GM18951 (cell line): ENCODE measurements at regions not wholly inside any gene's neighbourhood (a gene's known extent, or its start where the extent isn't known, plus 50 kb on each side); places are given as distances from the start of the nearest gene placed in this dataset.
"Not testable (repeated sequence)": the region's sequence is repeated elsewhere in the genome, so short reads cannot be mapped to it uniquely, and the experiment has no call there.

Source experiments
- POLR2A ChIP-seq: IDR thresholded peaks from 4 replicates; pipeline ENCODE4 v1.6.1; 2011; ENCODE audit warnings: mild to moderate bottlenecking; ENCODE audit not compliant: insufficient read length, insufficient read depth; ENCODE audit errors: extremely low read depth
- in situ Hi-C: fragments of 300-500 bp; cut with MboI; formaldehyde crosslinking; loops from one replicate; pipeline ENCODE4 v1.12.0; 2022; ENCODE audit warnings: low sequenced_read_pairs, mixed read lengths, inconsistent platforms; ENCODE audit not compliant: unreplicated experiment

DNA sequence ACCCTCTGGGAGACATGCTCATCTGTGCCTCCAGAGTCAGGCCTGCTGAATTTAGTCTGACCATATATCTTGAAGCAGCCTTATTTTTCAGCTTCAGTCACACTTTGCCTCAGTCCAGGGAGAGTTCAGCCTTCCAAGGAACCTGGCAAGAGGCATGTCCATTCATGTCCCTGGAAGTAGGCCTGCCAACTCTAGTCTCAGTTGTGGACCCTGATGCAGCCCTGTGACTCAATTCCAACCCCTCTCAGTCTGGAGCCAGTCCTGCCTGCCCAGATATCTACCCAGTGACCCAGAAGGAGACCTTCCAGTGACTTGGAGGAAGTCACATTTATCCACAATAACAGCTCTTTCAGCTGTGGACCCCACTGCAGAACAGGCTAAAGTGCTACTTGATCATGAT lies 566.6 kb downstream of the TMEM135 start:
- in situ Hi-C loops: no loop called here
- no peak for TF ChIP-seq POLR2A

DNA sequence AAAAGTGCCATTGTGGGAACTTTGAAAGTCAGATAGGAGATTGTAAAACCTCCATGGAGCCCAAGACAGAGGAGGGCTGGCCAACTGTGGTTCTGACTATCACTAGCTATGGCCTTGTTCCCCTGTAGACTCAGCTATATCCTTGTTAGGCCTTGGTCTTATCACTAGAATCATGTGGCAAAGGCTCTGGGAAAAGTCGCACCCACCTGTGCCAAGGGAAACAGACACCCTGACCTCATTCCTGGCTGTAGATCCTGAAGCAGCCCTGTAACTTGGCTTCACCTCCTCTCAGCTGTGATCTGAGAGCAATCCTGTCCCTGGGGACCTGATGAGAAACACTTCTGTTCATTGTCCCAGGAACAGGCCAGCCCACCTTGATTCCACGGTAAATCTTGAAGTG lies 566.2 kb downstream of the TMEM135 start:
- TF ChIP-seq POLR2A: no peak
- in situ Hi-C loops: no loop called here

DNA sequence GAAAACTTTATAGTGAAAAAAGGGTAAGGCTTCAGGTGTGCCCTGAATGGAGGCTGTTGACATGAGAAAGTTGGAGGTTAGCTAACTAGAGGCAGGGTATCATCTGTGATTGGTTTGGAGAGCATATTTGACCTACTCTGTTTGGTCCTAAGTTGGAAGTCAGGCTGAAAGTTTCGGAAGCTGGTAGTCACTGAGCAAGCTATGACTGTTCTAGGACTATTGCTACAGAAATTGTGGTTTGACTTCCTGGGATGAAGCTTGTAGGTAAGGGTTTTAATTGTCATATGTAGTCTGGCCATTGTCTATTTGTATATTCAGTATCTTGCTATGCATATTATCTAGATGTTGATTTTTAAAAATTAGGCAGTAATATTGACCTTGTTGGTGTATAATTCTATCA lies 565.0 kb downstream of the TMEM135 start:
- in situ Hi-C loops: no loop called here

DNA sequence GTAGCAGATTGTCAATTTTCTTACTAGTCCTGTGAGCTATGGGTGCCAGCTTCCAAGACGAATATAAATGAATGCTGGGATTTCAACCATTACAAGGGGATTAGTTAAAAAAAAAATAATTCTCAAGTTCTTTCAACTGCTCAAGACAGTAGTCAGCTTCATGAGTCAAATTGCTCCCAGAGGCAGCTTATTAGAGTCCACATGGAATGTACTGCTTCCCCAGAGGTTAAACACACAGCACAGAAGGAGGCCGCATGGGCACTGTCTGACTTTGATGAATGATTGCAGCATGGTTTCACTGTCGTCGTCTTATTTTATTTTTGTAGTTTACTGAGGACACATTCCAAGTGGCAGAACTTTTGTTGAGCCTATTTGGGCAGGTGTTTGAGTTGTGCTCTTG lies 563.2 kb downstream of the TMEM135 start:
- no peak for TF ChIP-seq POLR2A
- in situ Hi-C loops: no loop called here

More for the DNA sequence above, 565.0 kb downstream of the TMEM135 start:
- no peak for TF ChIP-seq POLR2A

DNA sequence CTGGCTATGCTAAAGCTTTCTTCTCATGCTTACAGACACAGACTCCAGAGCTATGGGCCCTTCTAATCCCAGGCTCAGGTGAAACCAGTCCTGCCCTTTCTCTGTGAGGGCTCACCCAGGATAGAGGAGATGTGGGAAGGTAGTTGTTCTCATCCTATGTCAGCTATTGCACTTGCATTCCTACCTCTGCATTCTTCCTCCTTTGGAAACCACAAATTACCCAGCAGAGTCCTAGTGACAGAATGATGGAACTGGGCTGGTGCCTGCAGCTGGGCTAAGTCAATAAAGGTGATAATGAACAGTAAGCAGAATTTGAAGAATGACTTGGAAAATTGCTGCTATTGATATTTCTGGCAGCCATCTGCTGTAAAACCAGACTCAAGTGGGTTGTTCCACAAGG lies 560.0 kb downstream of the TMEM135 start:
- in situ Hi-C loops: no loop called here
- no peak for TF ChIP-seq POLR2A

DNA sequence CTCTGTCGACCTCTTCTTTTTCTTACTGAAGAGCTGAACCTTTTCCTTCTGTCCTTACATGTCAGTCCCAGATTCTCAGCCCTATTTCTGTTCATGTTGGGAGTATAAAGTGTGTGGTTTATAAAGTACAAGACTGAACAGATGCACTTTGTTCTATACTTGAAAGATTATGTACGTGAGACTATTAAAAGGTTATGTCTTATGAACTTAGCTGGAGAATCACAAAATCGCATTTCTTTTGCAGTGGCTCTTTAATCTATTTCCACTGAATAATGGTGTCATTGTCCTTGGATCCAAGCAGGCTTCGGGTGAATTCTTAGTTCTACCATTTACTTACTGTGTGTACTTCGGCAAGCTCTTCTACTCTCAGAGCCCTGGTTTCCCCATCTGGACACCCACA lies 558.4 kb downstream of the TMEM135 start:
- TF ChIP-seq POLR2A: no peak
- in situ Hi-C loops: no loop called here

DNA sequence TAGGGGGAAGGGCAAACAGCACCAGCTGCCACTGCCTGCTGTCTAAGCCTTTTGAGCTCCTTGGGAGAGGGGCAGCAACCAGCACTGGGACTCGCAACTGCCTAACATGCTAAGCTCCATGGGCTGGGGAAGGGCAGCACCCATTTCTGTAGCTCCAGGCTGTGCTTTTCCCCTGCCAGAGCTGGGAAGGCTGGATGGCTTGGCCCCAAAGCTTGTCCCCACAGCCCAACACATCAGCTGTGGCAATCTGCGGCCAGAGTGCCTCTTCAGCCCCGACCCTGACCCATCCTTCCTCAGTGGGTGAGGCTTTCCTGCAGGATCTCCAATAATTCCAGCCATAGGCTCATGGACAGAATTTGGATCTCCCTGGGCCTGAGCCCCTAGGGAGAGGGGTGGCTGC lies 551.3 kb downstream of the TMEM135 start:
- TF ChIP-seq POLR2A: no peak
- in situ Hi-C loops: no loop called here

DNA sequence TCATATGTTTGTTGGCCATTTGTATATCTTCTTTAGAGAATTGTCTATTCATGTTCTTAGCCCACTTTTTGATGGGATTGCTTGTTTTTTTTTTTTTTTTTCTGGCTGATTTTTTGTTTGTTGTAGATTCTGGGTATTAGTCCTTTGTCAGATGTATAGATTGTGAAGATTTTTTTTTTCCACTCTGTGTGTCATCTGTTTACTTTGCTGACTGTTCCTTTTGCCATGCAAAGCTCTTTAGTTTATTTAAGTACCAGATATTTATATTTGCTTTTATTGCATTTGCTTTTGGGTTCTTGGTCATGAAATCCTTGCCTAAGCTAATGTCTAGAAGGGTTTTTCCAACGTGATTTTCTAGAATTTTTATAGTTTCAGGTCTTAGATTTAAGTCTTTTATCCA lies 547.9 kb downstream of the TMEM135 start:
- in situ Hi-C loops: not testable (repeated sequence)

DNA sequence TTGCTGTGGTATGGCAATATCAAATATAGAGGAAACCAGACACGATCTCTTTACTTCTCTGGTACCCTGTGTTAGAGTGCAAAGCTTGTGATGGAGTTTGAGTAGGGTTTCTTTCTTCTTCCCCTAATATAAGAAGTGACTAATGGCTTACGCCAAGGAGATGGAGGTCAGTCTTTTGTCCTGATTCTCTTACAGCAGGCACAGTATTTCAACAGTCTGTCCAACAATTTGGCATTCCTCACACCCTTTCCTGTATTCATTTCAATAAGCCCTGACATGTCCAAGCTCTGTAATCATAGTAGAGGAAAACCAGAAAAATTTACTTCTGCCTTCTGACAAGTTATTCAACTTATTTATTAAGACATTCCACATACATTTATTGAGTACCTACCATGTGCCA lies 546.2 kb downstream of the TMEM135 start:
- in situ Hi-C loops: no loop called here
- no peak for TF ChIP-seq POLR2A

DNA sequence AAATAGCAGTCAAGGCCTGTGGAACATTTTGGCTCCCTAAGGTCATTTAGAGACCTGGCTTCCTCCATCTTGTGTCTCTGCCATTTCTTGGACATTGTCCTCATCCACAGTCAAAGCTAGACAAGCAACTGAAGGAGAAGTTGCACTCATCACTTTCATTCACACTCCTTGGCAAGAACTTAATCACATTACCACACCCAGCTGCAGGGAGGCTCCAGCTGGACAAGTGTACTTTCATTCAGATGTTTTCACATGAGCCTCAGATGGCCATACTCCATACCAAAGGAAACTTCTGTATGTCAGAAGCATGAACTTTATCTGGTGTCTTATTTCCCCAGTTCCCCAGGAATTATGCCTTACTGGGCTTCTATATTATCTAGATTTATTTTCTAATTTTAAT lies 537.4 kb downstream of the TMEM135 start:
- in situ Hi-C loops: no loop called here

DNA sequence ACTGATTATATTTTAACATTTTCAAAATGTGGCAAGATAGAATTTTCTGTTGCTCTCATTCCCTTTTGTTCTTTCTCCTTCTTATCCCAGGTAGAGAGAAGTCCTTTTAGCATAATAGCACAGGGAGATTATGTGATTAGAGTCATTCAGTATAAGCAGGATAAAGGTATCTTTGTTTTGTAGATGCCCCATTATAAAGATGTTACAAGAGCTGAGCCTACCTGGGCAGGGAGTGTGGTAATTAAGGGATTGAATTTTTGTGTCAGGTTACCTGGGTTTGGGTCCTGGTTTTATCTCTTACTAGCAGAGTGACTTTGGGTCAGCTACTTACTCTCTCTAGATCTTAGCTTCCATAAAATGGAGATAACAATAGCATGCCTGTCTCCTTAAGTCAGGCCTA lies 536.5 kb downstream of the TMEM135 start:
- no peak for TF ChIP-seq POLR2A
- in situ Hi-C loops: no loop called here

More for the DNA sequence above, 537.4 kb downstream of the TMEM135 start:
- TF ChIP-seq POLR2A: no peak

DNA sequence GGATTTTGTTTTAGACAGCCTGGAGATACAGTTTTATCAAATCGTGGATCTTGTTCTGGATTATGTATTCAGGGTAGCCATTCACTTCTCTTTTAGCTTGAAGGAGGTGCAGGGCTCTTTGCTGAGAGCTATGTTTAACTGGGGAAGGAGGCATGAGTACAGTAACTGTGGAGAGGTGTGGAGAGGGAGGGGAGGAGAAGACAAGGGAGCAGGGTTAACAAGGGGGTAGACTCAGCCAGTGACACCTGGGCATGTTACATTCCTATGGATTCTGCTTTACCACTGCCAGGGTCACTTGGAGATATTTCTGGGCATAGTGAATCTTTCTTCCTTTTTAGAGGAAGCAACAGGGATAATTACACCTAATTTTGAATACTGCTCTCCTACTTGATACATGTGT lies 536.0 kb downstream of the TMEM135 start:
- in situ Hi-C loops: no loop called here
- TF ChIP-seq POLR2A: no peak

DNA sequence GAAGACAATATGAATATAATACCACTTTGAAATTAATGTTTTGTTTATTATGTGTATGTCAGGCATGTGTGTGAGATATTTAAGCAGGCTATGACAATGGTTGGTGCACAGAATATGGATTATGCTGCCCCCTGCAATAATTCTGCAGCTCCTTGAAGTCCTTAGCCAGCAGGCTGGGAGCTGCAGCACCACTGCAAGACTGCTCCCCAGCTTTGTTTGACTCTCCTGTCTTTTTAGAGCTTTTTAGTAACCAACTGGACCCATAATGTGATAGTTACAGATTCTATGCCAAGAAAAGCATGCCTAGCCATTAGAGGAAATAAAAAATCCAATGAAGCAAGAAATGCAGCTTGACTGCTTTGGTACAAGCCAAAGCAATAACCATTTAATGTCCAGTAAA lies 535.1 kb downstream of the TMEM135 start:
- in situ Hi-C loops: no loop called here
- no peak for TF ChIP-seq POLR2A

DNA sequence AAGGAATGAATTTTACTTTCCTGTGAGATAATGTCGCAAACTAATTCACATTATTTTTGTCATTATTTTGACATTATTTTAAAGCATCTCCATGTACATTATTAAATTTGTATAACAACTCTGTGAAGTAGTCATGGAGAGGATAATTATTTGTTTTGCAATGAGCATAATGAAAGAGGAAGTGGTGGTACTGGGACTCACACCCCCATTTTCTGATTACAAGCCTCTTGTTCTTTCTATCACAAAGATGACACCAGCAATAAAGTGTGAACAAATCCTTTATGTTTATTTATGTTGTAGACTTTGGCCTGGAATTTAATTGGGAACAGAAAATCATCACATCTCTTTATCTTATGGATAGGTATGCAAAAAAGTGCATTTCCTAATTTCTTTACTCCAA lies 522.6 kb downstream of the TMEM135 start:
- in situ Hi-C loops: no loop called here
- no peak for TF ChIP-seq POLR2A

DNA sequence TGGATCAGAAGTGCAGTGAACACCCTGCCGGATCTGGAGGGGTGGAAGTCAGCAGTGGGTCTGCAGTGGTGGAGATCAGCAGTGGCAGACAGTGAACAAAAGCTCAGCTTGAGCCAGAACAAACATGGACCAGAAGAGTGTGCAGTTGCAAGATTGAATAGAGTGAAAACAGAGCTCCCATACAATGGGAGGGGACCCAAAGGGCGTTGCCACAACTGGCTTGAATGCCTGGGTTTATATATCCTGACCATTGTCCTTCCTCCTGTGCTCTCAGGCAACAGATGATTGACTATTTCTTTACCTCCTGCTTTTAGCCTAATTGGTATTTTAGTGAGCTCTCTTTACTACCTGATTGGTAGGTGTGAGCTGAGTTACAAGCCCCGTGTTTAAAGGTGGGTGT lies 522.1 kb downstream of the TMEM135 start:
- in situ Hi-C loops: not testable (repeated sequence)
